ENCODE measurements at regions not wholly inside any gene's neighbourhood (a gene's known extent, or its start where the extent isn't known, plus 50 kb on each side); places are given as distances from the start of the nearest gene placed in this dataset.

DNA sequence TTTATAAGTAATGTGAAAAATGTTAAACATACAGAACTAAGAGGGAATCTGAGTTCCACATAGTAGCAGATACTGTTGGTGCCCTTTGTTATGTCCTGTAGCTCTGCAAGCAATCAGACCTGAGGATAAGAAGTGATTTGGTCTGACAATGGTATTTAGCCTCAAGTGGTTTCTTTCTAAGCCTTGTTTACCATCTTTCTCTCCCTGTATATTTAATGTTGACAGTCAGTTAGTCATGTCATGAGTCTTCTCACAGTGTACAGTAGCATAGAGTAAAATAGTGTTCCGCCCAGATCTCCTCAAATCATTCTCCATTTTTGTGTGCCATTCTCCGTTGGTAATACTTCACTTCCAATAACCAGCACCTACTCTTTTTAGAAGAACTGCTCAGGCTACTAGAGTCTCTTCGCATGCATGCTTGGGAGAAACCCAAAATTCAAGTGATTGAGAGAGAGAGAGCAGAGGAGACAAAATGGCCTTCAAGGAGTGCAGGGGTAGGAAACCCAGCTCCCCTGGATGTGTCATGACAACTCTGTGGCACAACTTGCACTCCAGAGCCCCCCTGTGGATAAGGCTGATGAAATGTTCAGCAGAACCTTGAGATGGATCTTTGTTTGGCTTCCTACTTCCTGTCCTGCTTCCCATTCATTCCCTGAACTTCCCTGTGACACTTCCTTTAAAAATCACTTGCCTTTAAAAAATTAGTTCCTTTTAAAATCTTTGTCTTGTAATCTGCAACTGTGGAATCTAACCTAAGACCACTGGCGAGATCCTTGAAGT is 129.2 kb upstream of the FST start:
- TF ChIP-seq TAF1 (IDR thresholded peaks at IDR 0.05; ENCODE audit: low read depth, low read length) (no peak), POLR2A (IDR thresholded peaks at IDR 0.05; ENCODE audit: low read depth, low read length) (no peak), POLR2AphosphoS5 (IDR thresholded peaks at IDR 0.05; ENCODE audit: low read depth, low read length) (no peak), SPI1 (IDR thresholded peaks at IDR 0.05; ENCODE audit: low read depth, low read length) (no peak), POU2F2 (IDR thresholded peaks at IDR 0.05; ENCODE audit: low read depth, low read length) (no peak)

Measured in GM12891 (cell line).